ENCODE measurements at regions not wholly inside any gene's neighbourhood (a gene's known extent, or its start where the extent isn't known, plus 50 kb on each side); places are given as distances from the start of the nearest gene placed in this dataset.

- no peaks in the 10 kb centered on the region for H3K27me3 ChIP-seq (ENCODE audit: control insufficient read depth, insufficient read depth, low read length)
- H3K4me3 ChIP-seq (ENCODE audit: low read depth, low read length) = no peak overlapping the region
- no peaks in the 10 kb centered on the region for H3K36me3 ChIP-seq (ENCODE audit: control insufficient read depth, insufficient read depth, low read length)
- H2AFZ ChIP-seq = no peak overlapping the region
- H3K9ac ChIP-seq = no peak overlapping the region
- no peaks in the 10 kb centered on the region for H3K79me2 ChIP-seq
- H3K27ac ChIP-seq = no peak overlapping the region
- no peaks in the 10 kb centered on the region for H3K9me3 ChIP-seq (ENCODE audit: control insufficient read depth, low read length)
- TF ChIP-seq CTCF (IDR thresholded peaks at IDR 0.05) = no peak
- H3K4me2 ChIP-seq (ENCODE audit: low read length) = no peak overlapping the region
- no peaks in the 10 kb centered on the region for H3K4me1 ChIP-seq
Observed at GRCh38 chr7:26525398-26526264, 234.0 kb downstream of the SNX10 start.

GRCh38 chr7:26526265-26526587 lies 234.6 kb downstream of the SNX10 start:
- Histone ChIP-seq H2AFZ (no peak overlapping the region), H3K4me3 (ENCODE audit: low read depth, low read length) (no peak overlapping the region), H3K36me3 (ENCODE audit: control insufficient read depth, insufficient read depth, low read length) (no peaks in the 10 kb centered on the region), H3K79me2 (no peaks in the 10 kb centered on the region), H3K27ac (no peak overlapping the region), H3K4me1 (no peaks in the 10 kb centered on the region), H3K4me2 (ENCODE audit: low read length) (no peak overlapping the region), H3K9me3 (ENCODE audit: control insufficient read depth, low read length) (no peaks in the 10 kb centered on the region), H3K27me3 (ENCODE audit: control insufficient read depth, insufficient read depth, low read length) (no peaks in the 10 kb centered on the region), H3K9ac (no peak overlapping the region)
- no peak for TF ChIP-seq CTCF (IDR thresholded peaks at IDR 0.05)

- Histone ChIP-seq H3K79me2 (no peaks in the 10 kb centered on the region), H3K4me2 (ENCODE audit: low read length) (no peak overlapping the region), H3K9ac (no peak overlapping the region), H2AFZ (no peak overlapping the region), H3K4me1 (peaks cover 3% of the 10 kb centered on the region), H3K27me3 (ENCODE audit: control insufficient read depth, insufficient read depth, low read length) (no peaks in the 10 kb centered on the region), H3K9me3 (ENCODE audit: control insufficient read depth, low read length) (no peaks in the 10 kb centered on the region), H3K36me3 (ENCODE audit: control insufficient read depth, insufficient read depth, low read length) (no peaks in the 10 kb centered on the region), H3K4me3 (ENCODE audit: low read depth, low read length) (no peak overlapping the region), H3K27ac (no peak overlapping the region)
- no peak for TF ChIP-seq CTCF (IDR thresholded peaks at IDR 0.05)
Observed at GRCh38 chr7:26531926-26532325, 240.3 kb downstream of the SNX10 start.

GRCh38 chr7:26532471-26532870 lies 240.8 kb downstream of the SNX10 start:
- Histone ChIP-seq H3K4me2 (ENCODE audit: low read length) (no peak overlapping the region), H3K4me3 (ENCODE audit: low read depth, low read length) (no peak overlapping the region), H3K9ac (no peak overlapping the region), H3K79me2 (no peaks in the 10 kb centered on the region), H3K36me3 (ENCODE audit: control insufficient read depth, insufficient read depth, low read length) (no peaks in the 10 kb centered on the region), H3K4me1 (peaks cover 3% of the 10 kb centered on the region), H2AFZ (no peak overlapping the region), H3K27ac (no peak overlapping the region), H3K27me3 (ENCODE audit: control insufficient read depth, insufficient read depth, low read length) (no peaks in the 10 kb centered on the region), H3K9me3 (ENCODE audit: control insufficient read depth, low read length) (no peaks in the 10 kb centered on the region)
- no peak for TF ChIP-seq CTCF (IDR thresholded peaks at IDR 0.05)

- no peaks in the 10 kb centered on the region for H3K79me2 ChIP-seq
- H3K27me3 ChIP-seq (ENCODE audit: control insufficient read depth, insufficient read depth, low read length) = no peaks in the 10 kb centered on the region
Observed at GRCh38 chr7:26533217-26533616, 241.6 kb downstream of the SNX10 start.

More at GRCh38 chr7:26533217-26533616, 241.6 kb downstream of the SNX10 start:
- TF ChIP-seq CTCF (IDR thresholded peaks at IDR 0.05) = no peak
- no peaks in the 10 kb centered on the region for H3K9me3 ChIP-seq (ENCODE audit: control insufficient read depth, low read length)
- H3K4me1 ChIP-seq = peaks cover 3% of the 10 kb centered on the region
- H2AFZ ChIP-seq = no peak overlapping the region
- no peak overlapping the region for H3K4me3 ChIP-seq (ENCODE audit: low read depth, low read length)
- H3K4me2 ChIP-seq (ENCODE audit: low read length) = no peak overlapping the region
- no peaks in the 10 kb centered on the region for H3K36me3 ChIP-seq (ENCODE audit: control insufficient read depth, insufficient read depth, low read length)
- H3K9ac ChIP-seq = no peak overlapping the region
- H3K27ac ChIP-seq = no peak overlapping the region

Data from parathyroid adenoma (tissue), 2 donors.